IMR-90 (cell line): ENCODE measurements at regions not wholly inside any gene's neighbourhood (a gene's known extent, or its start where the extent isn't known, plus 50 kb on each side); places are given as distances from the start of the nearest gene placed in this dataset.

Experiments
- CEBPB ChIP-seq: IDR thresholded peaks from 2 replicates; pipeline ENCODE4 v1.6.1; 2012; ENCODE audit warnings: low read depth, low read length, improper control_type of control experiment
- USF2 ChIP-seq: fragments of 150-350 bp; IDR thresholded peaks from 2 replicates; pipeline ENCODE4 v1.6.1; 2017; ENCODE audit warnings: mild to moderate bottlenecking, antibody characterized with exemption, low read length, low read depth
- TF ChIP-seq, protein P1 (sequence below): conservative IDR thresholded peaks from 2 replicates; pipeline ENCODE4 v1.5.1; 2012; ENCODE audit warnings: mild to moderate bottlenecking, low read depth, low read length, improper control_type of control experiment

DNA sequence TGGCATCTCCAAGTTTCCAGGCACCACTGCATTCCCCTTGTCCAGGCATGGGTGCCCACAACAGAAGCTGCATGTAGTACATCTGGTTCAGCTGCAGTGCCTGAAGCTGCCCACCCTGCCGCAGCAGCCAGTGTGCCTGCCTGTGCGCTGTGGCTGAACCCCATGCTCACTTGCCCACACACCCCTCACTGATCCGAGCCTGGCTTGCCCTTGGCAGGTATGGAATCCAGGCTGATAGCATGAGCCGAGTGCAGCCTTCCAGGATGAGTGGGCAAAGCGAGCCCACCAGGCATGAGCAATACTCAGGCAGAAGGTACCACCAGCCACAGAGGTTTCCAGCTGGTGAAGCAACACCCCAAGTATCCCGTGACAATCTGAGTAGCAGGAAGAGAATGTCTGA, 280.3 kb upstream of the KLF12 start:
- TF ChIP-seq, protein P1, sequence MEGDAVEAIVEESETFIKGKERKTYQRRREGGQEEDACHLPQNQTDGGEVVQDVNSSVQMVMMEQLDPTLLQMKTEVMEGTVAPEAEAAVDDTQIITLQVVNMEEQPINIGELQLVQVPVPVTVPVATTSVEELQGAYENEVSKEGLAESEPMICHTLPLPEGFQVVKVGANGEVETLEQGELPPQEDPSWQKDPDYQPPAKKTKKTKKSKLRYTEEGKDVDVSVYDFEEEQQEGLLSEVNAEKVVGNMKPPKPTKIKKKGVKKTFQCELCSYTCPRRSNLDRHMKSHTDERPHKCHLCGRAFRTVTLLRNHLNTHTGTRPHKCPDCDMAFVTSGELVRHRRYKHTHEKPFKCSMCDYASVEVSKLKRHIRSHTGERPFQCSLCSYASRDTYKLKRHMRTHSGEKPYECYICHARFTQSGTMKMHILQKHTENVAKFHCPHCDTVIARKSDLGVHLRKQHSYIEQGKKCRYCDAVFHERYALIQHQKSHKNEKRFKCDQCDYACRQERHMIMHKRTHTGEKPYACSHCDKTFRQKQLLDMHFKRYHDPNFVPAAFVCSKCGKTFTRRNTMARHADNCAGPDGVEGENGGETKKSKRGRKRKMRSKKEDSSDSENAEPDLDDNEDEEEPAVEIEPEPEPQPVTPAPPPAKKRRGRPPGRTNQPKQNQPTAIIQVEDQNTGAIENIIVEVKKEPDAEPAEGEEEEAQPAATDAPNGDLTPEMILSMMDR: no peak
- TF ChIP-seq CEBPB (no peak), USF2 (no peak)
